Hepatic stellate cell (primary cell): ENCODE measurements at regions not wholly inside any gene's neighbourhood (a gene's known extent, or its start where the extent isn't known, plus 50 kb on each side); places are given as distances from the start of the nearest gene placed in this dataset.
A peak's percentile ranks its signal among the peaks of the same experiment; 100 is the strongest.

Experiments
- DNase-seq: peaks from one replicate; pipeline ENCODE4 v3.0.0; 2011; ENCODE audit warnings: low spot score

DNA sequence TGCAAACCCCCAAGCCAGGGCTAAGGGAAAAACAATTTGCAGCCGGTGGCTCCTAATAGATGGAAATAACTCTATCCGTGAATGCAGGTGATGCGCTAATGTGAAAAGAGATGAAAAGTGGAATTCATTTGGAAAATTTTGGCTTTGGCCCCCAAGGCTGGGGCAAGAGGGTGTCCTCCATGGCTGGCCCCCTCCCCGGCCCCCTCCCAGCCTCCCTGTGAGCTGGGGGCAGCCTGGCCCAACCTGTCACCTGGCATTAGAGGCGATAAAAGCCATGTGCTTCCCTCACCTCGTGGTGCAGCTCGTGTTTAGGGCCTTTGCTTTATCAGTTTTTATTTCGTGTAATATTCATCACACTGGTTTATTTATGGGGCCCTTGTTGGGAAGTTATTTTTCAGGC lies 267.2 kb downstream of the ENGASE start:
- no peak for DNase-seq

DNA sequence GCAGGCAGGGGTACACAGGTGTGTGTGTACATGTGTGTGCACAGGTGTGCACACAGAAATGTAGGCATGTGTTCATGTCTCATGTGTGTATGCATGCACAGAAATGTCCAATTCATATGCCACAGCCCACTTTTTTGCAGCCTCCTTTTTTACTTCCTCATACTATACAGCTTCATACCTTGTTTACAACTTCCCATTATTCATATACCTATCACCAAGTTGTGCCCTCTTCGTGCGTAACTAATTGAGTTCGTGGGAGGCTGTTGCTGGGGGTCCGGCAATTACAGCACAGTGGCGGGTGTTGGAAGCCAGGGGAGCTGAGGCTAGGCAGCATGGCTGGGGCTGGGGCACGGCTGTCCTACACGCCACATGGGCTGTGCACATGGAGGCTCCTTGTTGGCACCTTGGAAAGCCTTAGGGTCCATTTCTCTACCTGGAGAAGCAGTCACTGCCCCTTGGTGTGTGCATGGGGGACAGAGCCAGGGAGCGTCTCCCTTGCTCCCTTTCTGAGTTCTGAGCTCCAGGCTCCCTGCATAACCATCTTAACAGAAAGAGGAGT lies 266.7 kb downstream of the ENGASE start:
- no peak for DNase-seq

- DNase-seq, result no peak
These were observed 266.0 kb downstream of the ENGASE start for GRCh38 chr17:79340333-79341221.

DNA sequence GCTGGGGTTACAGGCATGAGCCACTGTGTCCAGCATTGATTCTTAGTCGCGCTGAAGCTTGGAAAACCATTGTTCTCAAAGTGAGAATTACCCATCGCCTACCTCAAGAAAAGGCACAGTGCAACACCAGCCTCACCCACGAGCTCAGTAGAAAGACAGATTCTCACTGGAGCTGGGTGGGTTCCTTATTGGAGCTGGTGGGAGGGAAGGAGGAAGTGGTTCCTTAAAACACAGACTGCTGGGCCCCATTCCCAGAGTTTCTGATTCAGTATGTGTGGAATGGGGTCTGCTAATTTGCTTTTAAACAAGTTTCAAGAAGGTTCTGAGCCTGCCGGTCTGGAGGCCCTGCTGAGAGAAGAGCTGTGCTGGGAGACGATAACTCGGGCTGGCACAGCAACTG lies 264.7 kb downstream of the ENGASE start:
- DNase-seq, result no peak

DNA sequence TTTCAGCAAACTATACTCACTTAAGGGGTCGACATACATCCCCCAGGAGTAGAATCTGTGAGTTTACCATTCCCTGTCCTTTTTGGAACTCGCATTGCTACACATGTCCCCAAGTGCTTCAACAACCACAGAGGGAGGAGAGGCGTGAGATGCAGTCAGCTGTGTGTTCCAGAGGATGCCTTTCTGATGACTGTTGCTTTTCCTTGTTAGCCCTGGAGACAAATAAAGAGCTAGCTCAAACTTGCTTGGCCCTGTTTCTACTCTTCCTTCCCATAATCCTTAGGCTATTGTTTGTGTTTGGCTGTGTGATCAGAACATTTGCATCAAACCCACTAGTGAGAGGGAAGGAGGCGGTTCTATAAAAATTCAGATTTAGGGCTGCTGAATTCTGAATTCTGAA lies 264.0 kb downstream of the ENGASE start:
- no peak for DNase-seq

GRCh38 chr17:79338152-79338551 lies 263.5 kb downstream of the ENGASE start:
- no peak for DNase-seq

- DNase-seq, result no peak
These were observed 262.4 kb downstream of the ENGASE start for GRCh38 chr17:79337053-79337452.

DNA sequence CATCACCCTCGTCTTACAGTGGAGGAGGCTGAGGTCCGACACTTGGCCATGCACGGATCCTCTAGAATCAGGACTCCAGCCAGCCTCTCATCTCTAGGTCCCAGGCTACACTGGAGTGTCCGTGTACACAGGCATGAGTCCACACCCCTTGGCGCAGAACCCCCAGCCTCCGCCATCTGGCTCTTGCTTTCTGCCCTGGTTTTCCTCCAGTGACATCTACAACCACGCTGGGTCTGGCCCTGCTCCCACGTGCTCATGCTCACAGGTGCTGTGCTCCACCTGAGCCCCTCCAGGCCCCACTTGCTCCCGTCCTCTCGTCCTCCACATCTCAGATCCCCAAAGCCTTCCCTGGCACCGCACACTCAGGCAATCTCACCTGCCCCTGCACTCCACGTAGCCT lies 260.8 kb downstream of the ENGASE start:
- DNase-seq, result no peak

- no peak for DNase-seq
These were observed 257.5 kb downstream of the ENGASE start for GRCh38 chr17:79332011-79332554.

DNA sequence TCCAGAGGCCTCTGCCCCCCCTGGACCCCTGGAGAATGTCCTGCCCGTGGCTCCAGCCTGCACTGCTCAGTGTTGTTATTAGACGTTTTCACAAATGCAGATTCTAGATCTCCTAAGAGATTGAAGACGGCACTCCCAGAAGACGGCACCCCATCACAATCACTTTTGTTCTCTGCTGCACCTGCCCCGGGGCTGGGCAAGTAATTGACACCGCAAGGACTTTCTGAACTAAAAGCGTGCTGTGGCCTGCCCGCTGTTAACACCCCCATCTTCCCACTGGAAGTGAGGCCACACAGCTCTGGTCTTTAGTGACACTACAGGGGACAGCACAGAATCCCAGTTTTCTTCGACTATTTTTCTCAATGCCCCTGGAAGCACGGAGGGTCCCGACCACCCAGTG lies 256.9 kb downstream of the ENGASE start:
- no peak for DNase-seq

DNA sequence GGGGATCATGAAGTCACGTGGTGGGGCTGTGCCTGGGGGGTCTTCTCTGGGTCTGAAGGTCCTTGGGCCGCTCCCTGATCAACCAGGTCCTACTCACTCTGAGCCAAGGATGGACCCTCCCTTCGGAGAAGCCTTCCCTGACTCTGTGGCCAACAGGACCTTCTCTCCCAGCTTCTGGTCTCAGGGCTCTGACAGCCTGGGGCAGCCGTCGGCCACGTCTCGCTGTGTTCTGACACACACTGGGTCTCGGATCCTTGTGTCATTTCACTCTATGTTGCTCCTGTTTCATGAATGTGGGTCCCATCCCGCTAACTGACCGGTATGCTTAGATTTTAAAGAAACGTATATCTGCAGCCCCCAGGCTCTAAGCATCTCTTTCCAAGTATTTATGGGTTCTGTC lies 256.1 kb downstream of the ENGASE start:
- DNase-seq, result no peak

GRCh38 chr17:79330229-79330628 lies 255.6 kb downstream of the ENGASE start:
- DNase-seq, result no peak

- no peak for DNase-seq
These were observed 252.2 kb downstream of the ENGASE start for GRCh38 chr17:79326814-79327213.

DNA sequence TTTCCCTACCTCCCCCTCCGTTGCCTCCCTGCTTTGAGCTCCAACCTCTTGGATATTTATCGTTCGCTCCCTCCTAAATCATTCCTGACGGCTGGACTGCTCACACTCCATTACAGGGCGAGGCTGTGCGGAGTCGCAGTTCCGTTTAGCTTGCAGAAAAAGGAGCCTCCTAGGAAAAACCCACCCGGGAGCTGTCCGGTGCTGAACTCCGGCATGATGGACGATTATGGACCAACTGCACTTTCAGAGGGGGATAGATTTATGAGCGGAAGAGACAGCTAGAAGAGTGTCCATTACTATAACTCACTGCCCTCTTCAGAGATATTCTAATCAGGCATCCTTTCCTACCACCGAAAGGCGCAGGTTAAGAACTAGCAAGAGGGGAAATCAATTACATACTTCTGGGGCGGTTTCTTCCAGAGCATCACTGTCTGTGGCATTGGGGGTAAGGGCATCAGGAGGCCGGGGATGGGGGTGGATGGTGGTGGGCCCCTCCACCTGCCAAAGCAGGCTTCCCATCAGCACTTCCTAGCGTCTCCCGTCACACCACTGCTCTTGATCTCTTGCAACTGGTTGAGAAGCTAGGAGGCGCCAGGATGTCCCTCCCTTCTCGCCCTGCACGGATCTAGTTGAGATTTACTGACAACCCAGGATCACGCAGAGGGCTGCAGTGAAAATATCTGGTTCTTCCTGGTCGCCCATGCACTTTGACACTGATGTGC lies 251.2 kb downstream of the ENGASE start:
- DNase-seq, result peak; percentile 26

DNA sequence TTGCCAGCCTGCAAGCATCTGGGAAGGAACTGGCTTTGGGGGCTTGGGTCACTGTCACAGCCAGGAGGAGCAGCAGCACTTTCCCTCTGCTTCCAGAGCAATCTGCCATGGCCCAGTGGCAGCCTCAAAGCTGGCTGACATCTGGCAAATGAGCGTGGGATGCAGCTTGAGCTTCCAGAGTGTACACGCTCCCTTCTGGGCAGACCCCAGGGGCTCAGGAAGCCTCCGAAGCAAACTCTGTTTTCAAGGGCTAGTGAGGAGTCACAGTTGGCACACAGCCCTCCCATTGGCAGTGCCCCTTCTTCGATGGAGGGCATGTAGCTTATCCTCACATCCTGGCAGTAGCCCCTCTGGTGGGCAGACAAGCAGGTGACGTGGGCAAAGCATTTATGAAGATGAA lies 249.6 kb downstream of the ENGASE start:
- no peak for DNase-seq

- no peak for DNase-seq
These were observed 248.9 kb downstream of the ENGASE start for GRCh38 chr17:79323566-79323965.

DNA sequence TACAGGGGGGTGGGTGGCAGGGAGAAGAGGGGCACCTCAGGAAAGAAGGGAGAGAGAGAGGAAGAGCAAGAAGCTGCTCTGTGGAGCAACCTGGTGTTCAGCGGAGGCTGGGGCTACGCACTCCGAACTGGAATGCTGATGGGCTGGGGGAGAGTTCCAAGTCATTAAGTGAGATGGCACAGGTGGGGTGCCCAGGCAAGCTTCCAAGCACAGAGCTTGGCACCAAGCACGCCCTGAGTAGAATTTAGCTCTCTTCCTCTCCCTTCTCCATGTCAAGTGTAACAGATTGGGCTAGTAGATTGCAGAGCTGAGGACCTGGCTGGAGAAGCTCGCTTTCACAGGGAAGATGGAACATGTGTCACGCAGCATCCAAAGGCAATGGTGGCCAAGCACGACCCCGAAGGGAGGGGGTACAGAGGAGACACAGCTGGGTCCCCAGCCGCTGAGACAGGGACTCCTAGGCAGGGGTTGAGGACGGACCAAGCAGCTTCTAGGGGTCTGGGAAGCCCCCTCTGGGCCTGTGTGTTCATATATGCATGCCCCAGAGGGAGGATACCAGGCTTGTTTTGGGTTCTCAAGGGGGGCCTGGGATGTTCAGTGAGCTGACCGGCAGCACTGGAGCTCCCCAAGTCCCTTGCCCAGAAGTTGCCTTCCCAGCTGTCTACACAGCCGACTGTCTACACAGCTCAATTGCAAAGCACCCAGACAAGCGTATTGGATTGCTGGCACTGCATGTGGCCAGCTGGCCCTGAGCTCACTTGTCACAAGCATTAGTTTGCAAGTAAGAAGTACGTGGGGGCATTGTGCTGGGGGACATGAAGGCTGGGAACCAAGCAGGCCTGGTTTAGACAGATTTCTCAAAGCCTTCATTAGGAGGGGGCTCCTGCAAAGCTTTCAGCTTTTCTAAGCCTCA lies 247.8 kb downstream of the ENGASE start:
- DNase-seq, result no peak

- DNase-seq, result no peak
These were observed 245.7 kb downstream of the ENGASE start for GRCh38 chr17:79320331-79320730.

GRCh38 chr17:79317916-79318315 lies 243.3 kb downstream of the ENGASE start:
- no peak for DNase-seq

DNA sequence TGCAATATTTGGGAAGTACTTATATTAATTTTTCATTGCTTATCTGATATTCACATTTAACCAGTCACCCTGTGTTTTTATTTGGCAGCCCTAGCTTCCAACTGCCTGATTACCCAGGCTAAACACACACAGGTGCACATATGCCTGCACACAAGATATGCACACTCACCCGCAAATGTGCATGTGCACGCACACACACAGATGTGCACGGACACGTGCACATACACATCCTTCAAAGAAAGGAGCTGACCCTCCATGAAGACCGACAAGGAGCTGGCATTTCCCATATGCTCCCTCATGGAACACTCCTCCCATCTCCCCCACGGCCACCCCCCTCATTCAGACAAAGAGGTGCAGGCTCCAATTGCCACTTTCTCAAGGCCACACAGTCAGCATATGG lies 242.2 kb downstream of the ENGASE start:
- no peak for DNase-seq

GRCh38 chr17:79315358-79316105 lies 240.9 kb downstream of the ENGASE start:
- no peak for DNase-seq
